HUES48 (cell line): ENCODE measurements at regions not wholly inside any gene's neighbourhood (a gene's known extent, or its start where the extent isn't known, plus 50 kb on each side); places are given as distances from the start of the nearest gene placed in this dataset.
"Not testable (repeated sequence)": the region's sequence is repeated elsewhere in the genome, so short reads cannot be mapped to it uniquely, and the experiment has no call there.

Experiments
- H3K27ac ChIP-seq: one replicate; pipeline ENCODE4 v1.7.0; 2013; ENCODE audit warnings: low read depth, low read length, inconsistent platforms
- H3K27me3 ChIP-seq: 2 replicates; pipeline ENCODE4 v1.6.1; 2013; ENCODE audit warnings: mild to moderate bottlenecking, low read length; ENCODE audit not compliant: control insufficient read depth, insufficient read depth
- H3K36me3 ChIP-seq: 2 replicates; pipeline ENCODE4 v1.6.1; 2013; ENCODE audit warnings: low read length; ENCODE audit not compliant: control insufficient read depth, insufficient read depth
- H3K4me1 ChIP-seq: 2 replicates; pipeline ENCODE4 v1.6.1; 2013; ENCODE audit warnings: mild to moderate bottlenecking, low read length; ENCODE audit not compliant: control insufficient read depth, insufficient read depth
- H3K4me3 ChIP-seq: 2 replicates; pipeline ENCODE4 v1.5.1; 2013; ENCODE audit warnings: mild to moderate bottlenecking, low read depth, low read length
- H3K9ac ChIP-seq: 2 replicates; pipeline ENCODE4 v1.6.1; 2013; ENCODE audit warnings: mild to moderate bottlenecking, low read depth, low read length, moderate library complexity
- H3K9me3 ChIP-seq: 2 replicates; pipeline ENCODE4 v1.6.1; 2013; ENCODE audit warnings: low read length; ENCODE audit not compliant: control insufficient read depth, insufficient read depth

- H3K4me1 ChIP-seq, result no peaks in the 10 kb centered on the region
- no peak overlapping the region for H3K9ac ChIP-seq
- no peaks in the 10 kb centered on the region for H3K9me3 ChIP-seq
- H3K4me3 ChIP-seq, result no peak overlapping the region
- no peak overlapping the region for H3K27ac ChIP-seq
- H3K27me3 ChIP-seq, result no peaks in the 10 kb centered on the region
- H3K36me3 ChIP-seq, result no peaks in the 10 kb centered on the region
Observed at GRCh38 chr18:28256166-28256565, 79.2 kb upstream of the CDH2 start.

DNA sequence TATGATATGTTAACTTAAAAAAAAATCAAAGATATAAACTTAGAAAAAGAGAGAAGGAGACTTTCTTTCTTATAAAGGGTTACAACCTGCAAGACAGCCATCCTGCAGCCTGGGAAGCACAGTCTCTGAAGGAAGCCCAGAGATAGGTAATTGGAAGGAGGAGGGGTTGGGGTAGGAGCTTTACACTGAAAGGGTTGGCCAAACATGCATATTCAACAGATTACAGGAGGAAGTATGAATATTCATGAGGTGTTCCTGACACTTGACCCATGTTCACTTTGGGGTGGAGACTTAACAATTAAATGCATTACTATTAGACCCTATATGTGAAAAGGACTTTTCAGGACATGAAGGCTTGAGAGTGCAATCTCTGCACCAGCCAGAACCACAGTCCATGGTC, 71.7 kb upstream of the CDH2 start:
- Histone ChIP-seq H3K9me3 (no peaks in the 10 kb centered on the region), H3K4me1 (peaks cover 4% of the 10 kb centered on the region; the same call in 1 of the 2 replicates), H3K36me3 (no peaks in the 10 kb centered on the region), H3K9ac (no peak overlapping the region), H3K27me3 (no peaks in the 10 kb centered on the region), H3K27ac (no peak overlapping the region), H3K4me3 (no peak overlapping the region)

DNA sequence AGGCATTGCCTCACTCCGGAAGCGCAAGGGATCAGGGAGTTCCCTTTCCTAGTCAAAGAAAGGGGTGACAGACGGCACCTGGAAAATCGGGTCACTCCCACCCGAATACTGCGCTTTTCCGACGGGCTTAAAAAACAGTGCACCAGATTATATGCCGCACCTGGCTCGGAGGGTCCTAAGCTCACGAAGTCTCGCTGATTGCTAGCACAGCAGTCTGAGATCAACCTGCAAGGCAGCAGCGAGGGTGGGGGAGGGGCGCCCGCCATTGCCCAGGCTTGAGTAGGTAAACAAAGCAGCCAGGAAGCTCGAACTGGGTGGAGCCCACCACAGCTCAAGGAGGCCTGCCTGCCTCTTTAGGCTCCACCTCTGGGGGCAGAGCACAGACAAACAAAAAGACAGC, 63.7 kb upstream of the CDH2 start:
- not testable (repeated sequence) for H3K27me3 ChIP-seq, H3K4me1 ChIP-seq, H3K9me3 ChIP-seq, H3K27ac ChIP-seq, H3K36me3 ChIP-seq
- Histone ChIP-seq H3K4me3 (peak overlapping the region; percentile 52), H3K9ac (peak overlapping the region; percentile 54; the same call in 1 of the 2 replicates)

GRCh38 chr18:28236487-28236886, 59.6 kb upstream of the CDH2 start:
- no peaks in the 10 kb centered on the region for H3K27me3 ChIP-seq
- H3K27ac ChIP-seq, result no peak overlapping the region
- no peaks in the 10 kb centered on the region for H3K9me3 ChIP-seq
- H3K9ac ChIP-seq, result no peak overlapping the region
- H3K36me3 ChIP-seq, result no peaks in the 10 kb centered on the region
- H3K4me1 ChIP-seq, result no peaks in the 10 kb centered on the region
- H3K4me3 ChIP-seq, result no peak overlapping the region
